Endodermal cell (in vitro differentiated cells): ENCODE measurements at regions not wholly inside any gene's neighbourhood (a gene's known extent, or its start where the extent isn't known, plus 50 kb on each side); places are given as distances from the start of the nearest gene placed in this dataset.

Source experiments
- DNase-seq: peaks from one replicate; pipeline ENCODE4 v3.0.0-alpha.2; 2017
- H3K27ac ChIP-seq: 2 replicates; pipeline ENCODE4 v1.5.1; 2013; ENCODE audit warnings: mild to moderate bottlenecking, low read depth, low read length, moderate library complexity
- H3K27me3 ChIP-seq: 2 replicates; pipeline ENCODE4 v1.6.1; 2013; ENCODE audit warnings: mild to moderate bottlenecking, low read length, moderate library complexity; ENCODE audit not compliant: insufficient read depth, control insufficient read depth, poor library complexity, severe bottlenecking
- H3K36me3 ChIP-seq: 2 replicates; pipeline ENCODE4 v1.7.0; 2013; ENCODE audit warnings: mild to moderate bottlenecking, low read length, moderate library complexity; ENCODE audit not compliant: control insufficient read depth, insufficient read depth
- H3K4me1 ChIP-seq: one replicate; pipeline ENCODE4 v1.7.0; 2013; ENCODE audit warnings: low read length; ENCODE audit not compliant: control insufficient read depth, insufficient read depth
- H3K4me3 ChIP-seq: 2 replicates; pipeline ENCODE4 v1.5.1; 2013; ENCODE audit warnings: mild to moderate bottlenecking, low read length, moderate library complexity
- H3K9ac ChIP-seq: 2 replicates; pipeline ENCODE4 v1.6.1; 2013; ENCODE audit warnings: mild to moderate bottlenecking, low read length, moderate library complexity; ENCODE audit not compliant: poor library complexity, severe bottlenecking; ENCODE audit errors: extremely low read depth
- H3K9me3 ChIP-seq: 2 replicates; pipeline ENCODE4 v1.6.1; 2013; ENCODE audit warnings: mild to moderate bottlenecking, low read length, moderate library complexity; ENCODE audit not compliant: control insufficient read depth
- H3K27ac Mint-ChIP-seq: 2 replicates; pipeline ENCODE4 v1.8.0; 2020; ENCODE audit warnings: mixed read lengths
- H3K27me3 Mint-ChIP-seq: 2 replicates; pipeline ENCODE4 v1.8.0; 2021; ENCODE audit warnings: mild to moderate bottlenecking, mixed read lengths; ENCODE audit not compliant: insufficient read depth
- H3K36me3 Mint-ChIP-seq: 2 replicates; pipeline ENCODE4 v1.8.0; 2020; ENCODE audit warnings: low read depth, mixed read lengths
- H3K4me1 Mint-ChIP-seq: 2 replicates; pipeline ENCODE4 v1.8.0; 2020; ENCODE audit warnings: mixed read lengths
- H3K4me3 Mint-ChIP-seq: 2 replicates; pipeline ENCODE4 v1.8.0; 2020; ENCODE audit warnings: mild to moderate bottlenecking, moderate library complexity, mixed read lengths
- H3K9me3 Mint-ChIP-seq: 2 replicates; pipeline ENCODE4 v1.8.0; 2020; ENCODE audit warnings: mild to moderate bottlenecking, mixed read lengths
- WGBS, 2 experiments: methylation state at CpG; one replicate each; pipeline versions ENCODE4 v1.1.5 to v1.1.7; 2013; ENCODE audit warnings: missing lambda C conversion rate in 2 of 2, mixed read lengths in 1 of 2; ENCODE audit not compliant: insufficient coverage in 1 of 2, insufficient read length in 1 of 2; 5-methylcytosine and 5-hydroxymethylcytosine counted together
- TF ChIP-seq, protein P1 (sequence below): fragments of 200-600 bp; sonication (generic); conservative IDR thresholded peaks from 2 replicates; pipeline ENCODE4 v1.5.0; 2021; ENCODE audit warnings: antibody characterized with exemption, mild to moderate bottlenecking

DNA sequence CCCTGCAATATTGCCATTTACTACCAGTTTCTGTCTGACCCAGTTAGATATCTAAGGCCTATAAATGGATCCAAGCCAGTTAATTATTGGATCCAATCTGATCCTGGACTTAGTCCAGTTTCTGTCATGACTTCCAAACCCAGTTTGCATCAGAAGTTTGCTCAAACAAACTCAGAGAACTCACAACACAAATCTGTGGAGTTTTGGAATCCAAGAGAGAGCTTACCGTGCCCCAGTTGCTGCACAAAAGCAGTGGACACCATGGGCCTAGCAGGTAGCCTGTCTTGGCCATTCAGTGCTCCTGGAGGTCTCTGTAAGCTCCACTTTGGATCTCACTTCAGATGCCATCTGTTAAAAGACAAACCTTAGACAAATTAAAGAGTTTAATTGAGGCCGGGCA, 174.5 kb downstream of the AASDH start:
- Mint-ChIP-seq H3K27ac (no peak overlapping the region), H3K27me3 (peaks cover 26% of the 10 kb centered on the region), H3K4me1 (peaks cover 15% of the 10 kb centered on the region), H3K9me3 (peaks cover 22% of the 10 kb centered on the region), H3K4me3 (no peak overlapping the region), H3K36me3 (peaks cover 46% of the 10 kb centered on the region)
- 96 to 100% methylated on average over 2 of the region's 2 CpGs for WGBS, 2 experiments
- Histone ChIP-seq H3K9ac (no peak overlapping the region), H3K27ac (no peak overlapping the region), H3K4me1 (peaks cover 4% of the 10 kb centered on the region), H3K4me3 (no peak overlapping the region), H3K36me3 (peaks cover 14% of the 10 kb centered on the region), H3K9me3 (peaks cover 47% of the 10 kb centered on the region), H3K27me3 (no peaks in the 10 kb centered on the region)
- TF ChIP-seq, protein P1, sequence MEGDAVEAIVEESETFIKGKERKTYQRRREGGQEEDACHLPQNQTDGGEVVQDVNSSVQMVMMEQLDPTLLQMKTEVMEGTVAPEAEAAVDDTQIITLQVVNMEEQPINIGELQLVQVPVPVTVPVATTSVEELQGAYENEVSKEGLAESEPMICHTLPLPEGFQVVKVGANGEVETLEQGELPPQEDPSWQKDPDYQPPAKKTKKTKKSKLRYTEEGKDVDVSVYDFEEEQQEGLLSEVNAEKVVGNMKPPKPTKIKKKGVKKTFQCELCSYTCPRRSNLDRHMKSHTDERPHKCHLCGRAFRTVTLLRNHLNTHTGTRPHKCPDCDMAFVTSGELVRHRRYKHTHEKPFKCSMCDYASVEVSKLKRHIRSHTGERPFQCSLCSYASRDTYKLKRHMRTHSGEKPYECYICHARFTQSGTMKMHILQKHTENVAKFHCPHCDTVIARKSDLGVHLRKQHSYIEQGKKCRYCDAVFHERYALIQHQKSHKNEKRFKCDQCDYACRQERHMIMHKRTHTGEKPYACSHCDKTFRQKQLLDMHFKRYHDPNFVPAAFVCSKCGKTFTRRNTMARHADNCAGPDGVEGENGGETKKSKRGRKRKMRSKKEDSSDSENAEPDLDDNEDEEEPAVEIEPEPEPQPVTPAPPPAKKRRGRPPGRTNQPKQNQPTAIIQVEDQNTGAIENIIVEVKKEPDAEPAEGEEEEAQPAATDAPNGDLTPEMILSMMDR: no peak
- no peak for DNase-seq

DNA sequence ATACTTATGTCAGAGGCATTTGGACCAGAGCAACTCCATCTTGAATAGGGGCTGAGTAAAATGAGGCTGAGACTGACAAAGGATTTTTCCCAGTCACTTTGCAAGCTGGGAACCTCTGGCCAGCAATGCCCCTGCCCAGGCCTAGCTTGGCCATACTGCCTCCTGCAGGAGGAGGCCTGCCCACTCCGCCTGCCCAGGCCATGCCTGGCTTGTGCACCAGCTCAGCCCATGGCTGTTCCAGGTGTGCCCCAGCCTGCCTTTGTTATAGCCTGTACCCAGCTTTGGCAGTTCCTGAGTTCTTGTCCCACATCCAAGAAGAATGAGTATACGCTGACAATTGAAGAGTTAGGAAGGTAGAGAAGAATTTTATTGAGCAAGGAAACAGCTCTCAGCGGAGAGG, 176.1 kb downstream of the AASDH start:
- Histone ChIP-seq H3K4me1 (peaks cover 4% of the 10 kb centered on the region), H3K27ac (no peak overlapping the region), H3K27me3 (no peaks in the 10 kb centered on the region), H3K9ac (no peak overlapping the region), H3K4me3 (peak overlapping the region; percentile 22), H3K36me3 (peaks cover 26% of the 10 kb centered on the region), H3K9me3 (peaks cover 40% of the 10 kb centered on the region)
- Mint-ChIP-seq H3K4me3 (no peak overlapping the region), H3K9me3 (peaks cover 11% of the 10 kb centered on the region), H3K27ac (no peak overlapping the region), H3K27me3 (peaks cover 35% of the 10 kb centered on the region), H3K36me3 (peaks cover 49% of the 10 kb centered on the region), H3K4me1 (peaks cover 10% of the 10 kb centered on the region)
- 94 to 100% methylated on average over 2 to 3 of the region's 3 CpGs for WGBS, 2 experiments
- peak; percentile 72 for DNase-seq
- TF ChIP-seq, protein P1: peak; percentile 26

DNA sequence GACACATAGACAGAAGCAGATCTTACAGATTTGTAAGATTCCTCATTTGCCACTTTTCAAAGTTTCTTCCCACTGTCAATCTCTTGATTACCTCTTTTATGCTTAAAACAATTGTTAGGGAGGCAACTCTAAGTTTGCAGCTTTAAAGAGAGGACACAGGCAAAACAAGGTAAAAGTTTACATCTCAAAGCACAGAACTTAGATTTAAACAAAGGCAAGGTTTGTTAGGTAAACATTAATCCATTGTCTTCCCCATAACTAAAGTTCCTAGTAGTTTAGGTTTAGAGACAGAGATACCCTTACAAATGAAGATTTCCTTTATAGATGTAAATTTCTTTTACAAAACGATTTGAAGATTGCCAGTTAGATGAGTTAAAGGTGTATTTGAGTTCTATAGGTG, 176.9 kb downstream of the AASDH start:
- Histone ChIP-seq H3K9ac (no peak overlapping the region), H3K27me3 (no peaks in the 10 kb centered on the region), H3K4me1 (peaks cover 4% of the 10 kb centered on the region), H3K9me3 (peaks cover 32% of the 10 kb centered on the region), H3K27ac (no peak overlapping the region), H3K36me3 (peaks cover 27% of the 10 kb centered on the region), H3K4me3 (no peak overlapping the region)
- 41% methylated on average over 1 of the region's 1 CpG; no CpG with 5 or more reads in 1 of the 2 experiments for WGBS, 2 experiments
- Mint-ChIP-seq H3K4me1 (peaks cover 10% of the 10 kb centered on the region), H3K9me3 (peaks cover 11% of the 10 kb centered on the region), H3K27ac (no peak overlapping the region), H3K4me3 (no peak overlapping the region), H3K27me3 (peaks cover 35% of the 10 kb centered on the region), H3K36me3 (peaks cover 42% of the 10 kb centered on the region)
- TF ChIP-seq, protein P1: no peak
- no peak for DNase-seq
